Ovary (tissue), 3 donors: ENCODE measurements at regions not wholly inside any gene's neighbourhood (a gene's known extent, or its start where the extent isn't known, plus 50 kb on each side); places are given as distances from the start of the nearest gene placed in this dataset.

Experiments
- EP300 ChIP-seq: sonication (generic); formaldehyde crosslinking; IDR thresholded peaks from one replicate; pipeline ENCODE4 v1.6.1; 2017; ENCODE audit warnings: antibody characterized with exemption
- POLR2A ChIP-seq: fragments of 450-650 bp; IDR thresholded peaks from one replicate; pipeline ENCODE4 v1.6.1; 2017; ENCODE audit warnings: antibody characterized with exemption, mild to moderate bottlenecking, moderate library complexity
- TF ChIP-seq, protein P1 (sequence below), 3 donors: fragments of 450-650 bp in 2 of 3; fragments of 200-600 bp in 1 of 3; IDR thresholded peaks; one replicate each; pipeline versions ENCODE4 v1.5.1 to v1.8.0; 2016 to 2022; ENCODE audit warnings: antibody characterized with exemption in 3 of 3, mild to moderate bottlenecking in 1 of 3
- donor health status: DM: no; HTN: no; CAD: no.

DNA sequence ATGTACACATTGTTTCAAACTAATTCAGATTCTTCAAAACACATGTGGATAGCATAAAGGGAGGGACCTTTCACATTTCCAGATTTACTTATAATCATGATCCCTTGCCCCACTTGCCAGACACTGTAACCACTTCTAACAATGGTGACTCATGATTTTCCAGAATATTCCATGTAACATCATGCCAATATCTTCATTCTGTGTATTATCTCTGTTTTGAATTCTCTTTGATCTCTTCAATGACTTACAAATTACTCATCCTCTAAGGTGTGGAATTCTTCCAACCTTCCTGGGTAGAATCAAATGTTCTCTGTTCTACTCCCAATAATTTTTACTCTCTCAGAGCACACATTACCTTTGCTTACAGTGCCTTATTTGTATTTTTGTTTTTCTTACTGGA, 517.1 kb downstream of the PCDH7 start:
- TF ChIP-seq, protein P1, sequence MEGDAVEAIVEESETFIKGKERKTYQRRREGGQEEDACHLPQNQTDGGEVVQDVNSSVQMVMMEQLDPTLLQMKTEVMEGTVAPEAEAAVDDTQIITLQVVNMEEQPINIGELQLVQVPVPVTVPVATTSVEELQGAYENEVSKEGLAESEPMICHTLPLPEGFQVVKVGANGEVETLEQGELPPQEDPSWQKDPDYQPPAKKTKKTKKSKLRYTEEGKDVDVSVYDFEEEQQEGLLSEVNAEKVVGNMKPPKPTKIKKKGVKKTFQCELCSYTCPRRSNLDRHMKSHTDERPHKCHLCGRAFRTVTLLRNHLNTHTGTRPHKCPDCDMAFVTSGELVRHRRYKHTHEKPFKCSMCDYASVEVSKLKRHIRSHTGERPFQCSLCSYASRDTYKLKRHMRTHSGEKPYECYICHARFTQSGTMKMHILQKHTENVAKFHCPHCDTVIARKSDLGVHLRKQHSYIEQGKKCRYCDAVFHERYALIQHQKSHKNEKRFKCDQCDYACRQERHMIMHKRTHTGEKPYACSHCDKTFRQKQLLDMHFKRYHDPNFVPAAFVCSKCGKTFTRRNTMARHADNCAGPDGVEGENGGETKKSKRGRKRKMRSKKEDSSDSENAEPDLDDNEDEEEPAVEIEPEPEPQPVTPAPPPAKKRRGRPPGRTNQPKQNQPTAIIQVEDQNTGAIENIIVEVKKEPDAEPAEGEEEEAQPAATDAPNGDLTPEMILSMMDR (IDR thresholded peaks at IDR 0.05), result no peak
- TF ChIP-seq EP300, result no peak
- no peak for TF ChIP-seq POLR2A
